ENCODE measurements at regions not wholly inside any gene's neighbourhood (a gene's known extent, or its start where the extent isn't known, plus 50 kb on each side); places are given as distances from the start of the nearest gene placed in this dataset.

GRCh38 chr6:134642279-134642678 is 307.6 kb downstream of the ALDH8A1 start:
- DNase-seq = no peak
- no peak overlapping the region for H3K4ac ChIP-seq (ENCODE audit: low read depth, low read length)
- no peak overlapping the region for H2BK120ac ChIP-seq (ENCODE audit: insufficient read depth, low read length, poor library complexity)
- no CpG with 5 or more reads among the region's 2 CpGs for WGBS (ENCODE audit: extremely low coverage, insufficient coverage, insufficient read length)
- H3K18ac ChIP-seq (ENCODE audit: low read length) = no peak overlapping the region
- peaks cover 3 to 5% of the 10 kb centered on the region in 2 experiments for H3K4me1 ChIP-seq (ENCODE audit: control insufficient read depth in 1 of 2, insufficient read depth in 2 of 2, low read length in 2 of 2)
- no peak overlapping the region for H3K14ac ChIP-seq (ENCODE audit: low read length)
- no peak overlapping the region for H3K27ac ChIP-seq (ENCODE audit: low read depth, low read length)
- no peak overlapping the region for H3K23ac ChIP-seq (ENCODE audit: low read length)
- H2BK5ac ChIP-seq (ENCODE audit: low read depth, low read length, poor library complexity) = no peak overlapping the region
- no peaks in the 10 kb centered on the region for H3K79me2 ChIP-seq (ENCODE audit: control insufficient read depth, insufficient read depth, low read length, poor library complexity)
- no peak overlapping the region for H2BK12ac ChIP-seq (ENCODE audit: low read length)
- no peak overlapping the region for H4K12ac ChIP-seq (ENCODE audit: low read depth, low read length)
- H3K79me1 ChIP-seq (ENCODE audit: low read length) = peaks cover 2% of the 10 kb centered on the region
- no peaks in the 10 kb centered on the region for H3K36me3 ChIP-seq (ENCODE audit: control insufficient read depth in 1 of 2, insufficient read depth in 2 of 2, low read length in 2 of 2)
- no peak overlapping the region for H3K4me3 ChIP-seq (ENCODE audit: low read depth, low read length)
- H4K8ac ChIP-seq (ENCODE audit: low read depth, low read length) = no peak overlapping the region
- no peaks in the 10 kb centered on the region for H3K9me3 ChIP-seq (ENCODE audit: insufficient read depth, low read depth, low read length)
- no peaks in the 10 kb centered on the region for H3K27me3 ChIP-seq (ENCODE audit: insufficient read depth, low read length)
- no peak overlapping the region for H2AFZ ChIP-seq (ENCODE audit: insufficient read depth, low read length, poor library complexity)
- no peak overlapping the region for H3K4me2 ChIP-seq (ENCODE audit: low read length)
- H3K9ac ChIP-seq (ENCODE audit: low read length) = no peak overlapping the region
- no peak overlapping the region for H2AK5ac ChIP-seq (ENCODE audit: low read length)
- no peak overlapping the region for H4K91ac ChIP-seq (ENCODE audit: low read depth, low read length)

- Histone ChIP-seq H3K79me1 (ENCODE audit: low read length) (peaks cover 2% of the 10 kb centered on the region), H3K27ac (ENCODE audit: low read depth, low read length) (no peak overlapping the region), H2AK5ac (ENCODE audit: low read length) (no peak overlapping the region), H4K8ac (ENCODE audit: low read depth, low read length) (no peak overlapping the region), H3K79me2 (ENCODE audit: control insufficient read depth, insufficient read depth, low read length, poor library complexity) (no peaks in the 10 kb centered on the region), H2BK12ac (ENCODE audit: low read length) (peak overlapping the region; percentile 23), H2AFZ (ENCODE audit: insufficient read depth, low read length, poor library complexity) (no peak overlapping the region), H3K14ac (ENCODE audit: low read length) (no peak overlapping the region), H4K91ac (ENCODE audit: low read depth, low read length) (no peak overlapping the region), H3K4me3 (ENCODE audit: low read depth, low read length) (no peak overlapping the region), H3K27me3 (ENCODE audit: insufficient read depth, low read length) (no peaks in the 10 kb centered on the region), H3K9me3 (ENCODE audit: insufficient read depth, low read depth, low read length) (no peaks in the 10 kb centered on the region), H2BK120ac (ENCODE audit: insufficient read depth, low read length, poor library complexity) (peak overlapping the region; percentile 5), H3K18ac (ENCODE audit: low read length) (no peak overlapping the region), H3K4me1 (ENCODE audit: control insufficient read depth in 1 of 2, insufficient read depth in 2 of 2, low read length in 2 of 2) (peaks cover 3 to 5% of the 10 kb centered on the region in 2 experiments), H2BK5ac (ENCODE audit: low read depth, low read length, poor library complexity) (no peak overlapping the region), H3K36me3 (ENCODE audit: control insufficient read depth in 1 of 2, insufficient read depth in 2 of 2, low read length in 2 of 2) (no peaks in the 10 kb centered on the region), H3K4me2 (ENCODE audit: low read length) (no peak overlapping the region), H4K12ac (ENCODE audit: low read depth, low read length) (no peak overlapping the region), H3K9ac (ENCODE audit: low read length) (no peak overlapping the region), H3K23ac (ENCODE audit: low read length) (no peak overlapping the region), H3K4ac (ENCODE audit: low read depth, low read length) (no peak overlapping the region)
- no CpG with 5 or more reads among the region's 1 CpG for WGBS (ENCODE audit: extremely low coverage, insufficient coverage, insufficient read length)
- peak; percentile 84 to 97 for DNase-seq
Measured at GRCh38 chr6:134640975-134641429, 308.9 kb downstream of the ALDH8A1 start.

GRCh38 chr6:134640229-134640628 is 309.7 kb downstream of the ALDH8A1 start:
- peak in 1 of 2 donors; percentile 13 for DNase-seq
- Histone ChIP-seq H3K9ac (ENCODE audit: low read length) (no peak overlapping the region), H4K12ac (ENCODE audit: low read depth, low read length) (no peak overlapping the region), H4K91ac (ENCODE audit: low read depth, low read length) (no peak overlapping the region), H3K14ac (ENCODE audit: low read length) (no peak overlapping the region), H4K8ac (ENCODE audit: low read depth, low read length) (no peak overlapping the region), H3K36me3 (ENCODE audit: control insufficient read depth in 1 of 2, insufficient read depth in 2 of 2, low read length in 2 of 2) (no peaks in the 10 kb centered on the region), H3K4me2 (ENCODE audit: low read length) (no peak overlapping the region), H2BK120ac (ENCODE audit: insufficient read depth, low read length, poor library complexity) (no peak overlapping the region), H3K79me2 (ENCODE audit: control insufficient read depth, insufficient read depth, low read length, poor library complexity) (no peaks in the 10 kb centered on the region), H2BK12ac (ENCODE audit: low read length) (no peak overlapping the region), H2AK5ac (ENCODE audit: low read length) (no peak overlapping the region), H3K79me1 (ENCODE audit: low read length) (peaks cover 2% of the 10 kb centered on the region), H2BK5ac (ENCODE audit: low read depth, low read length, poor library complexity) (no peak overlapping the region), H3K27ac (ENCODE audit: low read depth, low read length) (no peak overlapping the region), H3K18ac (ENCODE audit: low read length) (no peak overlapping the region), H3K23ac (ENCODE audit: low read length) (no peak overlapping the region), H3K4ac (ENCODE audit: low read depth, low read length) (no peak overlapping the region), H3K4me1 (ENCODE audit: control insufficient read depth in 1 of 2, insufficient read depth in 2 of 2, low read length in 2 of 2) (peaks cover 3 to 5% of the 10 kb centered on the region in 2 experiments), H2AFZ (ENCODE audit: insufficient read depth, low read length, poor library complexity) (no peak overlapping the region), H3K9me3 (ENCODE audit: insufficient read depth, low read depth, low read length) (no peaks in the 10 kb centered on the region), H3K27me3 (ENCODE audit: insufficient read depth, low read length) (no peaks in the 10 kb centered on the region), H3K4me3 (ENCODE audit: low read depth, low read length) (no peak overlapping the region)
- no CpG with 5 or more reads among the region's 4 CpGs for WGBS (ENCODE audit: extremely low coverage, insufficient coverage, insufficient read length)

- Histone ChIP-seq H3K4me2 (ENCODE audit: low read length) (no peak overlapping the region), H2AK5ac (ENCODE audit: low read length) (no peak overlapping the region), H3K9me3 (ENCODE audit: insufficient read depth, low read depth, low read length) (no peaks in the 10 kb centered on the region), H4K91ac (ENCODE audit: low read depth, low read length) (no peak overlapping the region), H2BK120ac (ENCODE audit: insufficient read depth, low read length, poor library complexity) (no peak overlapping the region), H3K4me1 (ENCODE audit: control insufficient read depth in 1 of 2, insufficient read depth in 2 of 2, low read length in 2 of 2) (peaks cover 0 to 5% of the 10 kb centered on the region in 2 experiments), H4K8ac (ENCODE audit: low read depth, low read length) (no peak overlapping the region), H2BK12ac (ENCODE audit: low read length) (no peak overlapping the region), H3K4me3 (ENCODE audit: low read depth, low read length) (no peak overlapping the region), H3K27ac (ENCODE audit: low read depth, low read length) (no peak overlapping the region), H2BK5ac (ENCODE audit: low read depth, low read length, poor library complexity) (no peak overlapping the region), H3K23ac (ENCODE audit: low read length) (no peak overlapping the region), H3K4ac (ENCODE audit: low read depth, low read length) (no peak overlapping the region), H3K79me2 (ENCODE audit: control insufficient read depth, insufficient read depth, low read length, poor library complexity) (no peaks in the 10 kb centered on the region), H3K36me3 (ENCODE audit: control insufficient read depth in 1 of 2, insufficient read depth in 2 of 2, low read length in 2 of 2) (no peaks in the 10 kb centered on the region), H4K12ac (ENCODE audit: low read depth, low read length) (no peak overlapping the region), H3K14ac (ENCODE audit: low read length) (no peak overlapping the region), H3K18ac (ENCODE audit: low read length) (no peak overlapping the region), H2AFZ (ENCODE audit: insufficient read depth, low read length, poor library complexity) (no peak overlapping the region), H3K79me1 (ENCODE audit: low read length) (peaks cover 2% of the 10 kb centered on the region), H3K9ac (ENCODE audit: low read length) (no peak overlapping the region), H3K27me3 (ENCODE audit: insufficient read depth, low read length) (no peaks in the 10 kb centered on the region)
- DNase-seq = no peak
- WGBS (ENCODE audit: extremely low coverage, insufficient coverage, insufficient read length) = no CpG with 5 or more reads among the region's 1 CpG
Measured at GRCh38 chr6:134637847-134638437, 312.0 kb downstream of the ALDH8A1 start.
